Stomach (tissue), 8 donors: ENCODE measurements at regions not wholly inside any gene's neighbourhood (a gene's known extent, or its start where the extent isn't known, plus 50 kb on each side); places are given as distances from the start of the nearest gene placed in this dataset.

Experiments used
- DNase-seq, 2 donors: peaks; one replicate each; pipeline versions ENCODE4 v3.0.0 to v3.0.0-alpha.2; 2013 to 2019
- H3K27ac ChIP-seq, 5 donors: fragments of 200-600 bp in 4 of 5; sonication (generic) in 4 of 5; one replicate each; pipeline ENCODE4 v1.5.1; 2013 to 2019; ENCODE audit warnings: mild to moderate bottlenecking in 1 of 5, moderate library complexity in 1 of 5
- H3K27me3 ChIP-seq, 3 donors: fragments of 200-600 bp; sonication (generic); one replicate each; pipeline ENCODE4 v1.5.1; 2017 to 2019; ENCODE audit warnings: mixed run types in 1 of 3
- H3K36me3 ChIP-seq, 4 donors: fragments of 200-600 bp; sonication (generic); 1 replicate in 3 of 4; 2 replicates in 1 of 4; pipeline ENCODE4 v1.5.1; 2016 to 2019
- H3K4me1 ChIP-seq, 4 donors: fragments of 200-600 bp; sonication (generic); one replicate each; pipeline ENCODE4 v1.5.1; 2016 to 2019
- H3K4me3 ChIP-seq, 4 donors: fragments of 200-600 bp; sonication (generic) in 3 of 4; one replicate each; pipeline ENCODE4 v1.5.1; 2016 to 2019; ENCODE audit warnings: mild to moderate bottlenecking in 1 of 4
- H3K9me3 ChIP-seq, 4 donors: fragments of 200-600 bp; sonication (generic); one replicate each; pipeline ENCODE4 v1.5.1; 2016 to 2019
- CTCF ChIP-seq, 7 experiments: fragments of 450-650 bp in 4 of 7; fragments of 200-600 bp in 3 of 7; sonication (generic) in 3 of 7; IDR thresholded peaks; one replicate each; pipeline ENCODE4 v1.5.1; 2016 to 2019; ENCODE audit warnings: antibody characterized with exemption in 7 of 7, control low read depth in 2 of 7, mild to moderate bottlenecking in 1 of 7
- EP300 ChIP-seq: sonication (generic); formaldehyde crosslinking; IDR thresholded peaks from one replicate; pipeline ENCODE4 v1.6.1; 2017; ENCODE audit warnings: antibody characterized with exemption
- POLR2A ChIP-seq, 4 donors: fragments of 450-650 bp; IDR thresholded peaks; one replicate each; pipeline ENCODE4 v1.6.1; 2016; ENCODE audit warnings: antibody characterized with exemption in 4 of 4, control low read depth in 2 of 4, mild to moderate bottlenecking in 1 of 4, moderate library complexity in 1 of 4
- POLR2AphosphoS5 ChIP-seq, 3 donors: sonication (generic); formaldehyde crosslinking; IDR thresholded peaks; one replicate each; pipeline ENCODE4 v1.6.1; 2016; ENCODE audit warnings: antibody characterized with exemption in 3 of 3
- WGBS, 5 donors: extraction: QIAGEN DNeasy Blood & Tissue Kit in 3 of 5; methylation state at CpG; one replicate each; pipeline versions ENCODE4 v1.1.5 to v1.1.7; 2013 to 2018; 5-methylcytosine and 5-hydroxymethylcytosine counted together
- intact Hi-C: fragments of 100-400 bp; cut with DNase I; formaldehyde crosslinking; loops from one replicate; pipeline ENCODE4 v1.15.1; 2023; ENCODE audit warnings: low total_unique reads
- donor health status: healthy with polysubstance abuse.
- donor health status: Bipolar disorder and iron deficiency.
- donor health status: healthy.

GRCh38 chr3:148068466-148068865 is 629.2 kb upstream of the AGTR1 start:
- no peak overlapping the region for H3K27ac ChIP-seq
- intact Hi-C loops = no loop called here
- H3K27me3 ChIP-seq = no peaks in the 10 kb centered on the region
- no peaks in the 10 kb centered on the region for H3K4me1 ChIP-seq
- no peaks in the 10 kb centered on the region for H3K36me3 ChIP-seq
- no peaks in the 10 kb centered on the region for H3K9me3 ChIP-seq
- TF ChIP-seq EP300 (no peak), CTCF (IDR thresholded peaks at IDR 0.05) (no peak), POLR2A (IDR thresholded peaks at IDR 0.05) (no peak), POLR2AphosphoS5 (IDR thresholded peaks at IDR 0.05) (no peak)
- DNase-seq = no peak
- WGBS, 5 donors = 6 to 36% (median 29%) methylated on average over 1 of the region's 1 CpG
- H3K4me3 ChIP-seq = no peak overlapping the region

- no peak for DNase-seq
- intact Hi-C loops = no loop called here
- no peak overlapping the region for H3K27ac ChIP-seq
- 69 to 81% (median 70%) methylated on average over 3 of the region's 3 CpGs for WGBS, 5 donors
- no peak overlapping the region for H3K4me3 ChIP-seq
- TF ChIP-seq EP300 = no peak
- no peak for TF ChIP-seq POLR2AphosphoS5 (IDR thresholded peaks at IDR 0.05)
- TF ChIP-seq POLR2A (IDR thresholded peaks at IDR 0.05) = no peak
- TF ChIP-seq CTCF (IDR thresholded peaks at IDR 0.05) = no peak
- no peaks in the 10 kb centered on the region for H3K9me3 ChIP-seq
- no peaks in the 10 kb centered on the region for H3K36me3 ChIP-seq
- H3K4me1 ChIP-seq = no peaks in the 10 kb centered on the region
- no peaks in the 10 kb centered on the region for H3K27me3 ChIP-seq
These were observed 627.7 kb upstream of the AGTR1 start for GRCh38 chr3:148070041-148070440.

- no peak overlapping the region for H3K4me3 ChIP-seq
- H3K27me3 ChIP-seq = no peaks in the 10 kb centered on the region
- H3K9me3 ChIP-seq = no peaks in the 10 kb centered on the region
- no peaks in the 10 kb centered on the region for H3K36me3 ChIP-seq
- TF ChIP-seq EP300 (no peak), CTCF (IDR thresholded peaks at IDR 0.05) (no peak), POLR2AphosphoS5 (IDR thresholded peaks at IDR 0.05) (no peak), POLR2A (IDR thresholded peaks at IDR 0.05) (no peak)
- intact Hi-C loops = no loop called here
- no peak overlapping the region for H3K27ac ChIP-seq
- DNase-seq = no peak
- 70 to 75% (median 72%) methylated on average over 4 of the region's 4 CpGs for WGBS, 5 donors
- no peaks in the 10 kb centered on the region for H3K4me1 ChIP-seq
These were observed 623.8 kb upstream of the AGTR1 start for GRCh38 chr3:148073721-148074456.

DNA sequence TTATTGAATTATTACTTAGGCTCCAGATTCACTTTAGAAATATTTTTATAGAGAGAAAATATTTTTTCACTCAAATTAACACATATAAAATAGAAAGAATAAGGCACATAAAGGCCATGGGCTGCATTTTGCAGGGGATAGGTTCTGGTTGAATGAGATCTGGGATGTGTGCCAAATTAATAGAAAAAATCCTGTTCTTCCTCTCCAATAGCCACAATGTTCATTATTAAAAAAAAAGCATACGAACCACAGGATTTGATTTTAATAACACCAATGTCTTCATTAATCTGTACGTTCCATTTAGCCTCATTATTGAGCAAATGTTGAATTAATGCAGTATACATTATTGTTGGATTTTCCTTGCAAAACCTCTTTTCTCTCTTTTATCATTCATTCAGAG is 622.8 kb upstream of the AGTR1 start:
- Histone ChIP-seq H3K9me3 (no peaks in the 10 kb centered on the region), H3K4me1 (no peaks in the 10 kb centered on the region), H3K27me3 (no peaks in the 10 kb centered on the region), H3K36me3 (no peaks in the 10 kb centered on the region), H3K4me3 (no peak overlapping the region), H3K27ac (no peak overlapping the region)
- TF ChIP-seq EP300 = no peak
- no peak for TF ChIP-seq POLR2A (IDR thresholded peaks at IDR 0.05)
- no peak for TF ChIP-seq CTCF (IDR thresholded peaks at IDR 0.05)
- no peak for TF ChIP-seq POLR2AphosphoS5 (IDR thresholded peaks at IDR 0.05)
- no peak for DNase-seq
- intact Hi-C loops = no loop called here
- 62 to 78% (median 66%) methylated on average over 2 of the region's 2 CpGs for WGBS, 5 donors
